ENCODE measurements at regions not wholly inside any gene's neighbourhood (a gene's known extent, or its start where the extent isn't known, plus 50 kb on each side); places are given as distances from the start of the nearest gene placed in this dataset.

DNA sequence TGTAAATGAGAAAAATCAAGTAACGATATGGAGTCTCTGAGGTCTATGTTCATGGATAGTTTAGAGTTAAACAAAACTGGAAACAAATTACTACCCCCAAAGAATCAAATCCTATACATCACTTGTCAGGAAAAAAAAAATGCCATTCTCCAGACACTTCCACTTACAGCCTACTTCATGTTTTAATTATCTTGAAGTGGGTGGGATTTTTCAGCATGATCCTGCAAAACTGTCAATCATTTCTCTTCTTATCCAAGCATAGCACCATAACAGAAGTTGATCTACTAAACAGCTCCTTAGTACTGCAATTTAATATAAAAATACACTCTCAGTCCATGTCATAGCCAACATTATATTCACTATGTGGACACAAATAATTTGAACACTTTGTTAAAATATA lies 833.9 kb downstream of the TUSC7 start:
- TF ChIP-seq CTCF (IDR thresholded peaks at IDR 0.05) (no peak), POLR2A (IDR thresholded peaks at IDR 0.05) (no peak)

Data from thyroid gland (tissue), 4 donors.